ENCODE measurements at regions not wholly inside any gene's neighbourhood (a gene's known extent, or its start where the extent isn't known, plus 50 kb on each side); places are given as distances from the start of the nearest gene placed in this dataset.

GRCh38 chr5:74465724-74466123 is 174.8 kb downstream of the ENC1 start:
- CTCF ChIA-PET, result no interaction called here
- no peak for ATAC-seq (ENCODE audit: low read depth)
- Mint-ChIP-seq H3K27ac (no peak overlapping the region), H3K9me3 (no peaks in the 10 kb centered on the region), H3K27me3 (peaks cover 18% of the 10 kb centered on the region), H3K36me3 (ENCODE audit: low read depth) (no peaks in the 10 kb centered on the region), H3K4me1 (no peaks in the 10 kb centered on the region), H3K4me3 (no peak overlapping the region)
- no peak for TF ChIP-seq CTCF (IDR thresholded peaks at IDR 0.05)
- POLR2A ChIA-PET, result no interaction called here
- no peak for DNase-seq
- intact Hi-C loops (cut with micrococcal nuclease), result no loop called here

- H3K27ac Mint-ChIP-seq, result no peak overlapping the region
- peaks cover 16% of the 10 kb centered on the region for H3K27me3 Mint-ChIP-seq
- CTCF ChIA-PET, result no interaction called here
- POLR2A ChIA-PET, result no interaction called here
- TF ChIP-seq CTCF (IDR thresholded peaks at IDR 0.05), result no peak
- H3K36me3 Mint-ChIP-seq (ENCODE audit: low read depth), result no peaks in the 10 kb centered on the region
- no peak for ATAC-seq (ENCODE audit: low read depth)
- H3K4me3 Mint-ChIP-seq, result no peak overlapping the region
- intact Hi-C loops (cut with micrococcal nuclease), result no loop called here
- DNase-seq, result no peak
- no peaks in the 10 kb centered on the region for H3K9me3 Mint-ChIP-seq
- H3K4me1 Mint-ChIP-seq, result no peaks in the 10 kb centered on the region
These were observed 175.9 kb downstream of the ENC1 start for GRCh38 chr5:74464512-74465209.

- Mint-ChIP-seq H3K36me3 (ENCODE audit: low read depth) (no peaks in the 10 kb centered on the region), H3K27ac (no peak overlapping the region), H3K4me1 (no peaks in the 10 kb centered on the region), H3K4me3 (no peak overlapping the region), H3K9me3 (no peaks in the 10 kb centered on the region), H3K27me3 (peaks cover 12% of the 10 kb centered on the region)
- TF ChIP-seq CTCF (IDR thresholded peaks at IDR 0.05), result no peak
- CTCF ChIA-PET, result no interaction called here
- ATAC-seq (ENCODE audit: low read depth) (no peak), DNase-seq (no peak)
- intact Hi-C loops (cut with micrococcal nuclease), result no loop called here
- POLR2A ChIA-PET, result no interaction called here
These were observed 178.2 kb downstream of the ENC1 start for GRCh38 chr5:74462356-74462755.

- ChIA-PET CTCF (no interaction called here), POLR2A (no interaction called here)
- Mint-ChIP-seq H3K4me3 (no peak overlapping the region), H3K36me3 (ENCODE audit: low read depth) (no peaks in the 10 kb centered on the region), H3K27me3 (peaks cover 14% of the 10 kb centered on the region), H3K27ac (no peak overlapping the region), H3K9me3 (no peaks in the 10 kb centered on the region), H3K4me1 (no peaks in the 10 kb centered on the region)
- TF ChIP-seq CTCF (IDR thresholded peaks at IDR 0.05), result no peak
- no peak for DNase-seq
- ATAC-seq (ENCODE audit: low read depth), result no peak
- intact Hi-C loops (cut with micrococcal nuclease), result no loop called here
These were observed 179.3 kb downstream of the ENC1 start for GRCh38 chr5:74461251-74461650.

GRCh38 chr5:74460694-74461093 is 179.8 kb downstream of the ENC1 start:
- no peaks in the 10 kb centered on the region for H3K9me3 Mint-ChIP-seq
- no peaks in the 10 kb centered on the region for H3K36me3 Mint-ChIP-seq (ENCODE audit: low read depth)
- CTCF ChIA-PET, result no interaction called here
- no peak for ATAC-seq (ENCODE audit: low read depth)
- intact Hi-C loops (cut with micrococcal nuclease), result no loop called here
- POLR2A ChIA-PET, result no interaction called here
- DNase-seq, result no peak
- TF ChIP-seq CTCF (IDR thresholded peaks at IDR 0.05), result no peak
- H3K4me3 Mint-ChIP-seq, result no peak overlapping the region
- no peak overlapping the region for H3K27ac Mint-ChIP-seq
- no peaks in the 10 kb centered on the region for H3K4me1 Mint-ChIP-seq
- H3K27me3 Mint-ChIP-seq, result peaks cover 17% of the 10 kb centered on the region

All from activated B cell treated with CpG ODN at 0.5 μM for 24 hours (primary cell).